ENCODE measurements at regions not wholly inside any gene's neighbourhood (a gene's known extent, or its start where the extent isn't known, plus 50 kb on each side); places are given as distances from the start of the nearest gene placed in this dataset.
A peak's percentile ranks its signal among the peaks of the same experiment; 100 is the strongest.

DNA sequence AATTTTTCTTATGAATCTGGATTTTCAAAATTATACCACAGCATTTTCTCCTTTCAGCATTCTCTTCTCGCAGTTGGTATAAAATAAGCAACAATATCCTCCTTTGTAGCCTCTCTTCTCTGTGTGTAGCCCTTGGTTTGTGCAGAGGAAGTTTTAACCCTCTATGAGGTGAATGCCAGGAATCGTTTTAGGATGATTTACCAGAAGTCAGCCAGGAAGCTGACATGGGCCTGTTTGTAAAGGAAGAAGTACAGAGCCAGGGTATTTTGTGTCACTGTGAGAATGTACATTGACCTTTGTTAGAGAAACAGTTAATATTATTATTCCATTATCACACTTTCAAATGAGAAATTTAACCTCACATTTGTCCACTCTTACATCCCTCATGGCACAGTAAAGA is 88.9 kb upstream of the RPL34 start:
- Histone ChIP-seq H3K4me3 (replicated peaks in 1 of 3; ENCODE audit: insufficient read depth in 1 of 3, low read depth in 1 of 3, low read length in 3 of 3) (no peak overlapping the region), H2AFZ (ENCODE audit: low read depth, low read length) (no peak overlapping the region), H3K9me1 (replicated peaks; ENCODE audit: control insufficient read depth, extremely low read depth, insufficient read depth, low read length) (no peaks in the 10 kb centered on the region), H3K4me2 (ENCODE audit: insufficient read depth, low read length) (no peak overlapping the region), H3K27me3 (ENCODE audit: control insufficient read depth in 2 of 2, insufficient read depth in 2 of 2, low read length in 2 of 2) (no peaks in the 10 kb centered on the region), H4K20me1 (replicated peaks; ENCODE audit: control insufficient read depth, extremely low read depth, insufficient read depth, low read length) (no peaks in the 10 kb centered on the region), H3K9ac (replicated peaks; ENCODE audit: extremely low read depth, insufficient read depth, low read length) (no peak overlapping the region), H3K9me3 (replicated peaks; ENCODE audit: control insufficient read depth, insufficient read depth, low read length) (no peaks in the 10 kb centered on the region), H3K36me3 (ENCODE audit: control insufficient read depth in 2 of 2, extremely low read depth in 1 of 2, insufficient read depth in 2 of 2, low read length in 2 of 2) (no peaks in the 10 kb centered on the region), H3K79me2 (ENCODE audit: control insufficient read depth, insufficient read depth, low read length) (no peaks in the 10 kb centered on the region), H3K4me1 (ENCODE audit: control insufficient read depth, extremely low read depth, insufficient read depth, low read length) (peaks cover 8% of the 10 kb centered on the region), H3K27ac (ENCODE audit: insufficient read depth, low read depth, low read length) (no peak overlapping the region)
- DNase-seq (ENCODE audit: low read depth, low spot score) (peak; percentile 16), FAIRE-seq (no peak)
- dilution Hi-C loops (cut with MboI; ENCODE audit: extremely low pct_ligation_motif_present, low sequenced_read_pairs) (no loop called here), intact Hi-C loops (cut with micrococcal nuclease) (no loop called here)
- POLR2A ChIA-PET: no interaction called here
- BruUV-seq (replicated peaks): no TSS peak
- TF ChIP-seq JUN (IDR thresholded peaks at IDR 0.05; ENCODE audit: borderline replicate concordance, insufficient read depth, insufficient read length, low read depth) (no peak), MYC (IDR thresholded peaks at IDR 0.05; ENCODE audit: low read depth, low read length) (no peak), POLR2A (IDR thresholded peaks at IDR 0.05; ENCODE audit: low read depth, low read length) (no peak), FOS (IDR thresholded peaks at IDR 0.05; ENCODE audit: borderline replicate concordance, insufficient read depth, low read length) (no peak), GATA2 (IDR thresholded peaks at IDR 0.05; ENCODE audit: insufficient read depth, insufficient read length, low read depth, low read length) (no peak), EZH2 (IDR thresholded peaks at IDR 0.05; ENCODE audit: borderline replicate concordance, low read depth, low read length, severe bottlenecking) (no peak), POLR2AphosphoS5 (IDR thresholded peaks at IDR 0.05; ENCODE audit: insufficient read depth, low read depth, low read length) (no peak)
- TF ChIP-seq, protein P1, sequence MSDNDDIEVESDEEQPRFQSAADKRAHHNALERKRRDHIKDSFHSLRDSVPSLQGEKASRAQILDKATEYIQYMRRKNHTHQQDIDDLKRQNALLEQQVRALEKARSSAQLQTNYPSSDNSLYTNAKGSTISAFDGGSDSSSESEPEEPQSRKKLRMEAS (IDR thresholded peaks at IDR 0.05; ENCODE audit: insufficient read depth, insufficient read length): no peak
- TF ChIP-seq, protein P2, sequence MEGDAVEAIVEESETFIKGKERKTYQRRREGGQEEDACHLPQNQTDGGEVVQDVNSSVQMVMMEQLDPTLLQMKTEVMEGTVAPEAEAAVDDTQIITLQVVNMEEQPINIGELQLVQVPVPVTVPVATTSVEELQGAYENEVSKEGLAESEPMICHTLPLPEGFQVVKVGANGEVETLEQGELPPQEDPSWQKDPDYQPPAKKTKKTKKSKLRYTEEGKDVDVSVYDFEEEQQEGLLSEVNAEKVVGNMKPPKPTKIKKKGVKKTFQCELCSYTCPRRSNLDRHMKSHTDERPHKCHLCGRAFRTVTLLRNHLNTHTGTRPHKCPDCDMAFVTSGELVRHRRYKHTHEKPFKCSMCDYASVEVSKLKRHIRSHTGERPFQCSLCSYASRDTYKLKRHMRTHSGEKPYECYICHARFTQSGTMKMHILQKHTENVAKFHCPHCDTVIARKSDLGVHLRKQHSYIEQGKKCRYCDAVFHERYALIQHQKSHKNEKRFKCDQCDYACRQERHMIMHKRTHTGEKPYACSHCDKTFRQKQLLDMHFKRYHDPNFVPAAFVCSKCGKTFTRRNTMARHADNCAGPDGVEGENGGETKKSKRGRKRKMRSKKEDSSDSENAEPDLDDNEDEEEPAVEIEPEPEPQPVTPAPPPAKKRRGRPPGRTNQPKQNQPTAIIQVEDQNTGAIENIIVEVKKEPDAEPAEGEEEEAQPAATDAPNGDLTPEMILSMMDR (IDR thresholded peaks at IDR 0.05; ENCODE audit: extremely low read depth in 1 of 2, insufficient read depth in 1 of 2, low read depth in 1 of 2, low read length in 2 of 2): no peak
- CTCF ChIA-PET: no interaction called here

Data from endothelial cell of umbilical vein (primary cell).